Lung (tissue), 11 donors: ENCODE measurements at regions not wholly inside any gene's neighbourhood (a gene's known extent, or its start where the extent isn't known, plus 50 kb on each side); places are given as distances from the start of the nearest gene placed in this dataset.
A peak's percentile ranks its signal among the peaks of the same experiment; 100 is the strongest.

Experiments
- ATAC-seq: fragments of 200-7000 bp; cut with Tn5 transposase; one replicate; pipeline ENCODE4 v1.9.1; 2020; ENCODE audit warnings: moderate number of reproducible peaks; ENCODE audit not compliant: insufficient read depth, low FRiP score
- DNase-seq, 3 donors: peaks; one replicate each; pipeline ENCODE4 v3.0.0-alpha.2; 2013 to 2017
- H3K27ac ChIP-seq, 2 donors: one replicate each; pipeline ENCODE4 v1.5.1; 2013; ENCODE audit warnings: mild to moderate bottlenecking in 2 of 2, moderate library complexity in 2 of 2, control low read depth in 1 of 2, inconsistent platforms in 1 of 2, low read depth in 1 of 2, low read length in 1 of 2
- H3K27me3 ChIP-seq, 3 donors: one replicate each; pipeline ENCODE4 v1.5.1; 2013; ENCODE audit warnings: low read length in 2 of 3; ENCODE audit not compliant: control insufficient read depth in 3 of 3, insufficient read depth in 3 of 3
- H3K36me3 ChIP-seq, 4 donors: one replicate each; pipeline ENCODE4 v1.5.1; 2013; ENCODE audit warnings: low read length in 4 of 4, mild to moderate bottlenecking in 1 of 4, moderate library complexity in 1 of 4; ENCODE audit not compliant: control insufficient read depth in 4 of 4, insufficient read depth in 4 of 4
- H3K4me1 ChIP-seq, 5 donors: one replicate each; pipeline ENCODE4 v1.5.1; 2013; ENCODE audit warnings: low read length in 5 of 5, mild to moderate bottlenecking in 2 of 5, moderate library complexity in 1 of 5; ENCODE audit not compliant: control insufficient read depth in 5 of 5, insufficient read depth in 5 of 5
- H3K4me3 ChIP-seq: one replicate; pipeline ENCODE4 v1.5.1; 2013; ENCODE audit warnings: mild to moderate bottlenecking, control low read depth, moderate library complexity
- H3K9ac ChIP-seq, 2 donors: one replicate each; pipeline ENCODE4 v1.5.1; 2013; ENCODE audit warnings: low read length in 2 of 2, control low read depth in 1 of 2; ENCODE audit not compliant: insufficient read depth in 1 of 2
- H3K9me3 ChIP-seq, 4 donors: one replicate each; pipeline ENCODE4 v1.5.1; 2013; ENCODE audit warnings: low read length in 3 of 4, mild to moderate bottlenecking in 1 of 4, moderate library complexity in 1 of 4; ENCODE audit not compliant: control insufficient read depth in 4 of 4, insufficient read depth in 3 of 4
- WGBS, 2 donors: extraction: QIAGEN DNeasy Blood & Tissue Kit; methylation state at CpG; one replicate each; pipeline ENCODE4 v1.1.7; 2013; 5-methylcytosine and 5-hydroxymethylcytosine counted together
- TF ChIP-seq, protein P1 (sequence below): IDR thresholded peaks from 2 replicates; pipeline ENCODE4 v1.5.1; 2012; ENCODE audit warnings: mild to moderate bottlenecking; ENCODE audit errors: control extremely low read depth, extremely low read depth
- donor health status: control.
- donor health status: control.
- donor health status: Bipolar disorder and iron deficiency.
- donor health status: healthy.
- donor health status: DM: yes; HTN: yes; CAD: no.

DNA sequence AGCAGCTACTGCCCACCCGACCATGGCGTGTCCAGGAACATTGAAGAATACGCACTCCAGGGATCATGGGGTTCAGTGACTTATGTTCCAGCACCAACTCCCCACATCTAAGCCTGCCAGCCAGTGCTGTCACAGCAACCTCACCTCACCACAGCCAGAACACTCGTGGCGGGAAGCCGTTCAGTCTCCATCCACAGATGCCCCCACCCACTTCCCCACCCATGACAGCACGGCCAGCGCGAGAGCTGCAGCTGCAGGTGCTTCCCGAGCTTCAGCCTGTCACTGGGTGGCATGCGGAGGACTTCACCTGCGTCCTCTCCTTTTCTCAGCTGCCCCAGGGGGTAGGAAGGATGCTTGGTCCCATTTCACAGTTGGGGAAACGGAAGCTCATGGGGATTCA lies 50.3 kb downstream of the RBFOX3 start:
- TF ChIP-seq, protein P1, sequence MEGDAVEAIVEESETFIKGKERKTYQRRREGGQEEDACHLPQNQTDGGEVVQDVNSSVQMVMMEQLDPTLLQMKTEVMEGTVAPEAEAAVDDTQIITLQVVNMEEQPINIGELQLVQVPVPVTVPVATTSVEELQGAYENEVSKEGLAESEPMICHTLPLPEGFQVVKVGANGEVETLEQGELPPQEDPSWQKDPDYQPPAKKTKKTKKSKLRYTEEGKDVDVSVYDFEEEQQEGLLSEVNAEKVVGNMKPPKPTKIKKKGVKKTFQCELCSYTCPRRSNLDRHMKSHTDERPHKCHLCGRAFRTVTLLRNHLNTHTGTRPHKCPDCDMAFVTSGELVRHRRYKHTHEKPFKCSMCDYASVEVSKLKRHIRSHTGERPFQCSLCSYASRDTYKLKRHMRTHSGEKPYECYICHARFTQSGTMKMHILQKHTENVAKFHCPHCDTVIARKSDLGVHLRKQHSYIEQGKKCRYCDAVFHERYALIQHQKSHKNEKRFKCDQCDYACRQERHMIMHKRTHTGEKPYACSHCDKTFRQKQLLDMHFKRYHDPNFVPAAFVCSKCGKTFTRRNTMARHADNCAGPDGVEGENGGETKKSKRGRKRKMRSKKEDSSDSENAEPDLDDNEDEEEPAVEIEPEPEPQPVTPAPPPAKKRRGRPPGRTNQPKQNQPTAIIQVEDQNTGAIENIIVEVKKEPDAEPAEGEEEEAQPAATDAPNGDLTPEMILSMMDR: no peak
- H3K27ac ChIP-seq: no peak overlapping the region
- H3K4me1 ChIP-seq: peaks cover 0 to 24% (median 0%) of the 10 kb centered on the region in 5 donors
- H3K27me3 ChIP-seq: peaks cover 0 to 5% (median 3%) of the 10 kb centered on the region in 3 donors
- H3K9ac ChIP-seq: no peak overlapping the region
- peaks cover 0 to 2% (median 0%) of the 10 kb centered on the region in 4 donors for H3K9me3 ChIP-seq
- 79 to 80% methylated on average over 13 of the region's 13 CpGs for WGBS, 2 donors
- no peak for DNase-seq
- ATAC-seq: no peak
- H3K4me3 ChIP-seq: no peak overlapping the region
- H3K36me3 ChIP-seq: no peaks in the 10 kb centered on the region

DNA sequence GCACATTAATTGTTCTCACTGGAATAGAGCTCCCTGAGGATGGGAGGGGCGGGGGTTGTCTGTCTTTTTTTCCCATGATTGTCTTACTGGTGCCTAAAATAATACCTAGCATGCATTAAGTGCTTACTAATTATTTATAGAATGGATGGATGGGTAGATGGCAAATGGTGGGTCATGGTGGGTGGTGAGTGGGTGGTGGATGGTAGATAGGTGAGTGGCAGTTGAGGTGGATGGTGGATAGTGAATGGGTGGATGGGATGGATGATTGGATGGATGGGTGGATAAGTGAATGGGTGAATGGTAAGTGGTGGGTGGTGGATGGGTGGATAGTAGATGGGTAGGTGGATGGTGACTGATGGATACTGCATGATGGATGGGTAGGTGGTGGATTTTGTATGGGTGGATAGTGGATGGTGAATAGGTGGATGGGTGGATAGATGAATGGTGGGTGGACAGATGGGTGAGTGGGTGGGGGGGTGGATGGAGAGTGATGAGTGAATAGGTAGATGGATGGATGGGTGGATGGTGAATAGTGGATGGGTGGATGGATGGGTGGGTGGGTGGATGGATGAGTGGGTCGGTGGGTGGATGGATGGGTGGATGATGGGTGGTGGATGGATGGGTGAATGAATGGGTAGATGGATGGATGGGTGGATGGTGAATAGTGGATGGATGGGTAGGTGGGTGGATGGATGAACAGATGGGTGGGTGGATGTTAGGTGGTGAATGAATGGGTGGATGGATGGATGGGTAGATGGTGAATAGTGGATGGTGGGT lies 51.6 kb downstream of the RBFOX3 start:
- no peak overlapping the region for H3K9ac ChIP-seq
- 93 to 96% methylated on average over 2 of the region's 2 CpGs for WGBS, 2 donors
- H3K36me3 ChIP-seq: no peaks in the 10 kb centered on the region
- TF ChIP-seq, protein P1: no peak
- no peak for ATAC-seq
- H3K27me3 ChIP-seq: peaks cover 0 to 5% (median 3%) of the 10 kb centered on the region in 3 donors
- H3K4me3 ChIP-seq: no peak overlapping the region
- peaks cover 0 to 2% (median 0%) of the 10 kb centered on the region in 4 donors for H3K9me3 ChIP-seq
- no peak overlapping the region for H3K27ac ChIP-seq
- H3K4me1 ChIP-seq: peaks cover 0 to 24% (median 0%) of the 10 kb centered on the region in 5 donors
- DNase-seq: no peak

DNA sequence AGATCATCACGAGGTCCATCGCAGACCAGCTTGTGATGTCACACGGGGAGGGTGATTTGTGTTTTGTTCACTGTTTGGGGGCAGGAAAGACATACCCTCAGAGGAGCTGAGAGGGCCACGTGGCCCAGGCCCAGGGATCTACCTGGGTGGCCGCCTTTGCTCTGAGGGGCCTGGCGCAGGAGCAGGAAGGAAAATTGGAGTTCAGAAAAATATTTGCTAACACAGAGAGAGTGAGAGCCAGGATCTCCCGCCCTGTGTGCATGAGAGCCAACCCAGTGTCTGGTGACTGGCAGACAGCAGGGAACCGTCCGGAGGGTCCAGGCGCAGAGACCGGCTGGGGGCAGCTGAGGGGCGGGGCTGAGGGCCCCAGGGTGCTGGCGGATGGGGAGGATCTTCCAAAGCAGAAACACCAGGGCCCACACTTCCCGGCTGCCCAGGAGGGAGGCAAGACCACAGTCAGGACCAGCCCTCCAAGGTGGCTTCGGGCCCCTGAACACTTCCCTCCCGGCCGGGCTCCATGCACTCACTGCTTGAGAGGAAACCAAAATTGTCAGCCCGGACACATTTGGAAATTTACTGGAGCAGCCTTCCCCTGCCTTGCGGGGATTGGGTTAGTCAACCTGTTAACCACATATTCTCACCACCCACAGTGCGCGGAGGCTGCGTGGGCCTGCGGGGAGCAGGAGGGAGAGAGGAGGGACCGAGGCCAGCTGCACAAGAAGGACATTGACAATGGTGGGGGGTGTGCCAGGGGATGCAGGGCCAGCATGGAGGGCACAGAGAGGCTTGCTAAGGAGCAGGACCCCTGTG lies 52.6 kb downstream of the RBFOX3 start:
- Histone ChIP-seq H3K36me3 (no peaks in the 10 kb centered on the region), H3K27ac (no peak overlapping the region), H3K27me3 (peaks cover 0 to 5% (median under 1%) of the 10 kb centered on the region in 3 donors), H3K9me3 (peaks cover 0 to 2% (median 0%) of the 10 kb centered on the region in 4 donors), H3K9ac (no peak overlapping the region), H3K4me1 (peaks cover 0 to 24% (median 0%) of the 10 kb centered on the region in 5 donors), H3K4me3 (no peak overlapping the region)
- TF ChIP-seq, protein P1: no peak
- DNase-seq (peak; percentile 71 to 82 (median 72)), ATAC-seq (no peak)
- 44 to 66% methylated on average over 24 of the region's 24 CpGs for WGBS, 2 donors
